SK-N-SH (cell line): ENCODE measurements at regions not wholly inside any gene's neighbourhood (a gene's known extent, or its start where the extent isn't known, plus 50 kb on each side); places are given as distances from the start of the nearest gene placed in this dataset.

Experiments used
- CTCF ChIA-PET: fragments of 300-600, 350-600 bp; formaldehyde crosslinking; extraction: SDS; loops from one replicate; lab custom pipeline; 2021; lab: Yijun Ruan, JAX
- POLR2A ChIA-PET: fragments of 350-600 bp; sonication (Branson Sonifier 250); formaldehyde crosslinking; extraction: SDS; loops from one replicate; lab custom pipeline; 2020; ENCODE audit warnings: antibody characterized with exemption, inconsistent platforms; lab: Yijun Ruan, JAX
- DNase-seq: peaks from one replicate; pipeline ENCODE4 v3.0.0; 2012
- H2AFZ ChIP-seq: fragments of 200-600 bp; sonication (generic); 2 replicates; pipeline ENCODE4 v1.8.1; 2016; ENCODE audit warnings: antibody characterized with exemption, mild to moderate bottlenecking, low read depth
- H3F3A ChIP-seq: fragments of 200-600 bp; sonication (generic); replicated peaks from 2 replicates; pipeline ENCODE3; 2016; ENCODE audit warnings: antibody characterized with exemption, mild to moderate bottlenecking; ENCODE audit not compliant: insufficient read depth
- H3K27ac ChIP-seq, 2 experiments: fragments of 200-500 bp in 1 of 2; fragments of 200-600 bp in 1 of 2; sonication (Bioruptor generic) in 1 of 2; sonication (generic), shearing (Covaris generic) in 1 of 2; 2 replicates each; pipeline versions ENCODE4 v1.5.1 to v1.6.1; 2014 to 2016; ENCODE audit warnings: low read depth in 2 of 2, inconsistent platforms in 1 of 2, low read length in 1 of 2, mild to moderate bottlenecking in 1 of 2, mixed read lengths in 1 of 2
- H3K27me3 ChIP-seq: fragments of 200-600 bp; sonication (generic), shearing (Covaris generic); 2 replicates; pipeline ENCODE4 v1.6.1; 2016; ENCODE audit warnings: mixed run types; ENCODE audit not compliant: insufficient read depth
- H3K36me3 ChIP-seq, 2 experiments: fragments of 200-500 bp in 1 of 2; fragments of 200-600 bp in 1 of 2; sonication (Bioruptor generic) in 1 of 2; sonication (generic) in 1 of 2; replicated peaks in 1 of 2; 2 replicates each; pipeline versions ENCODE3 to v1.5.1; 2014 to 2016; ENCODE audit warnings: low read length in 1 of 2, mild to moderate bottlenecking in 1 of 2; ENCODE audit not compliant: insufficient read depth in 2 of 2, control insufficient read depth in 1 of 2
- H3K4me1 ChIP-seq, 2 experiments: fragments of 200-500 bp in 1 of 2; fragments of 200-600 bp in 1 of 2; sonication (Bioruptor generic) in 1 of 2; sonication (generic), shearing (Covaris generic) in 1 of 2; 2 replicates each; pipeline versions ENCODE4 v1.5.1 to v1.6.1; 2014 to 2016; ENCODE audit warnings: low read depth in 1 of 2, low read length in 1 of 2, mixed run types in 1 of 2; ENCODE audit not compliant: insufficient read depth in 2 of 2, control insufficient read depth in 1 of 2
- H3K4me2 ChIP-seq: fragments of 200-600 bp; sonication (generic), shearing (Covaris generic); 2 replicates; pipeline ENCODE4 v1.6.1; 2017; ENCODE audit warnings: mixed run types
- H3K4me3 ChIP-seq, 2 experiments: fragments of 200-500 bp in 1 of 2; fragments of 200-600 bp in 1 of 2; sonication (Bioruptor generic) in 1 of 2; sonication (generic), shearing (Covaris generic) in 1 of 2; 2 replicates each; pipeline versions ENCODE4 v1.5.1 to v1.8.1; 2014 to 2016; ENCODE audit warnings: low read depth in 2 of 2, inconsistent platforms in 1 of 2, low read length in 1 of 2, mild to moderate bottlenecking in 1 of 2, mixed read lengths in 1 of 2, moderate library complexity in 1 of 2
- H3K79me2 ChIP-seq: fragments of 200-600 bp; sonication (generic); 2 replicates; pipeline ENCODE4 v1.8.1; 2017; ENCODE audit warnings: mild to moderate bottlenecking; ENCODE audit not compliant: insufficient read depth
- H3K9ac ChIP-seq: fragments of 200-600 bp; sonication (generic); 2 replicates; pipeline ENCODE4 v1.6.1; 2017; ENCODE audit warnings: mixed run types
- H3K9me2 ChIP-seq: fragments of 200-600 bp; sonication (generic); 2 replicates; pipeline ENCODE4 v1.6.1; 2017; ENCODE audit warnings: mixed run types
- H3K9me3 ChIP-seq: fragments of 200-600 bp; sonication (generic); 2 replicates; pipeline ENCODE4 v1.6.1; 2017; ENCODE audit warnings: mixed run types, mild to moderate bottlenecking, moderate library complexity
- H4K20me1 ChIP-seq: fragments of 200-600 bp; sonication (generic); 2 replicates; pipeline ENCODE4 v1.6.1; 2017; ENCODE audit warnings: mild to moderate bottlenecking, mixed run types; ENCODE audit not compliant: insufficient read depth
- CHD2 ChIP-seq: fragments of 150-350 bp; IDR thresholded peaks from 2 replicates; pipeline ENCODE4 v1.6.1; 2018; ENCODE audit warnings: low read length; ENCODE audit not compliant: partially characterized antibody
- EZH2phosphoT487 ChIP-seq: fragments of 200-600 bp; sonication (generic); IDR thresholded peaks from 2 replicates; pipeline ENCODE4 v1.6.1; 2017; ENCODE audit warnings: low read depth, mixed run types, mild to moderate bottlenecking, antibody characterized with exemption, moderate library complexity, borderline replicate concordance
- GABPA ChIP-seq: IDR thresholded peaks from 2 replicates; pipeline ENCODE4 v1.4.0; 2012; ENCODE audit warnings: low read depth, mild to moderate bottlenecking
- JUND ChIP-seq: IDR thresholded peaks from 2 replicates; pipeline ENCODE4 v1.4.0; 2012
- MEF2A ChIP-seq: IDR thresholded peaks from 2 replicates; pipeline ENCODE4 v1.4.0; 2012; ENCODE audit warnings: low read depth, borderline replicate concordance
- MXI1 ChIP-seq: IDR thresholded peaks from 2 replicates; pipeline ENCODE4 v1.6.1; 2012; ENCODE audit warnings: mild to moderate bottlenecking, low read depth, low read length, improper control_type of control experiment
- POLR2AphosphoS5 ChIP-seq: IDR thresholded peaks from 2 replicates; pipeline ENCODE4 v1.6.1; 2012; ENCODE audit warnings: low read depth, low read length
- RAD21 ChIP-seq: IDR thresholded peaks from 2 replicates; pipeline ENCODE4 v1.6.1; 2012; ENCODE audit warnings: mild to moderate bottlenecking, low read length
- RCOR1 ChIP-seq: fragments of 150-350 bp; IDR thresholded peaks from 2 replicates; pipeline ENCODE4 v1.6.1; 2017; ENCODE audit warnings: antibody characterized with exemption, low read length
- RFX5 ChIP-seq: IDR thresholded peaks from 2 replicates; pipeline ENCODE4 v1.6.1; 2012; ENCODE audit warnings: mild to moderate bottlenecking, improper control_type of control experiment, low read length
- TAF1 ChIP-seq: IDR thresholded peaks from 2 replicates; pipeline ENCODE4 v1.6.1; 2012; ENCODE audit warnings: low read depth, mild to moderate bottlenecking, low read length, moderate library complexity, borderline replicate concordance
- TCF12 ChIP-seq: IDR thresholded peaks from 2 replicates; pipeline ENCODE4 v1.4.0; 2012
- TEAD4 ChIP-seq: IDR thresholded peaks from 2 replicates; pipeline ENCODE4 v1.4.0; 2012; ENCODE audit warnings: mild to moderate bottlenecking, borderline replicate concordance; ENCODE audit not compliant: insufficient read depth
- YY1 ChIP-seq: IDR thresholded peaks from 2 replicates; pipeline ENCODE4 v1.4.0; 2012; ENCODE audit warnings: low read depth, mild to moderate bottlenecking
- WGBS: methylation state at CpG from one replicate; pipeline ENCODE4 v1.1.6; 2017; ENCODE audit warnings: low lambda C conversion rate; 5-methylcytosine and 5-hydroxymethylcytosine counted together
- TF ChIP-seq, protein P1 (sequence below): IDR thresholded peaks from 2 replicates; pipeline ENCODE4; 2012
- TF ChIP-seq, protein P2 (sequence below): IDR thresholded peaks from 2 replicates; pipeline ENCODE4 v1.6.1; 2012; ENCODE audit warnings: mild to moderate bottlenecking, low read depth, low read length, moderate library complexity
- TF ChIP-seq, protein P3 (sequence below): IDR thresholded peaks from 2 replicates; pipeline ENCODE4 v1.4.0; 2012; ENCODE audit warnings: low read depth, borderline replicate concordance
- TF ChIP-seq, protein P4 (sequence below): IDR thresholded peaks from 2 replicates; pipeline ENCODE4 v1.4.0; 2012; ENCODE audit warnings: low read depth, borderline replicate concordance
- TF ChIP-seq, protein P5 (sequence below): fragments of 200-600 bp; sonication (generic); IDR thresholded peaks from 2 replicates; pipeline ENCODE4 v1.6.1; 2017; ENCODE audit warnings: antibody characterized with exemption, mild to moderate bottlenecking, moderate library complexity
- TF ChIP-seq, protein P6 (sequence below): fragments of 150-350 bp; IDR thresholded peaks from 2 replicates; pipeline ENCODE4 v1.6.1; 2016; ENCODE audit warnings: mild to moderate bottlenecking, low read depth, low read length

DNA sequence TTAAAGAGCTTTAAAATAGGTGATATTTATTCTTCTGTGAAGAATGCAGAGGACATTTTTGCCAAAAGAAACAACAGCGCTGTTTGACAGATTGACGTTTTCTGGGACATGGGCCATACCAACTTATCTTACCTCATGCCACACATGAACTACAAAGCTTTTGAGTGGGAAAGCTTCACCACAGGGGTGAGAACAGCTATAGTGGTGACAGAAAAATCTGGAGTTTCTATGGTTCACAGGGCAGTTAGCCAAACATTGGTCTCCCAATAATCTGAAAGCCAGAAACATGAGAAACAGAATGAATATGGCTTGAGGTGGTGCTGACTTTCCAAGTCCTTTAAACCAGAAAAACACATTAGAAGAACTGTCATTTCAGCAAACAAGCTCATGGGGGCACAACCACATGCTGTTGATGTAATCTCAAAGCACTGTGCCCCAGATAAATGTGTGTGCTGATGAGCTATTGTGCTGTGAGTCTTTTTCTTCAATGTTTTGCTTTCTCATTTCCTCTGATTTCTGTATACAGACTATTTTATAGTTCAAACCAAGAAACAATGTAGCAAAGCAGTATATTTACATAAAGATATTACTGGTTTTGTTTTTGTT lies 905.4 kb downstream of the SLC16A7 start:
- Histone ChIP-seq H3K9ac (no peak overlapping the region), H3K36me3 (no peaks in the 10 kb centered on the region)
- TF ChIP-seq, protein P1, sequence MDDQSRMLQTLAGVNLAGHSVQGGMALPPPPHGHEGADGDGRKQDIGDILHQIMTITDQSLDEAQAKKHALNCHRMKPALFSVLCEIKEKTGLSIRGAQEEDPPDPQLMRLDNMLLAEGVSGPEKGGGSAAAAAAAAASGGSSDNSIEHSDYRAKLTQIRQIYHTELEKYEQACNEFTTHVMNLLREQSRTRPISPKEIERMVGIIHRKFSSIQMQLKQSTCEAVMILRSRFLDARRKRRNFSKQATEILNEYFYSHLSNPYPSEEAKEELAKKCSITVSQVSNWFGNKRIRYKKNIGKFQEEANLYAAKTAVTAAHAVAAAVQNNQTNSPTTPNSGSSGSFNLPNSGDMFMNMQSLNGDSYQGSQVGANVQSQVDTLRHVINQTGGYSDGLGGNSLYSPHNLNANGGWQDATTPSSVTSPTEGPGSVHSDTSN: no peak
- TF ChIP-seq, protein P2, sequence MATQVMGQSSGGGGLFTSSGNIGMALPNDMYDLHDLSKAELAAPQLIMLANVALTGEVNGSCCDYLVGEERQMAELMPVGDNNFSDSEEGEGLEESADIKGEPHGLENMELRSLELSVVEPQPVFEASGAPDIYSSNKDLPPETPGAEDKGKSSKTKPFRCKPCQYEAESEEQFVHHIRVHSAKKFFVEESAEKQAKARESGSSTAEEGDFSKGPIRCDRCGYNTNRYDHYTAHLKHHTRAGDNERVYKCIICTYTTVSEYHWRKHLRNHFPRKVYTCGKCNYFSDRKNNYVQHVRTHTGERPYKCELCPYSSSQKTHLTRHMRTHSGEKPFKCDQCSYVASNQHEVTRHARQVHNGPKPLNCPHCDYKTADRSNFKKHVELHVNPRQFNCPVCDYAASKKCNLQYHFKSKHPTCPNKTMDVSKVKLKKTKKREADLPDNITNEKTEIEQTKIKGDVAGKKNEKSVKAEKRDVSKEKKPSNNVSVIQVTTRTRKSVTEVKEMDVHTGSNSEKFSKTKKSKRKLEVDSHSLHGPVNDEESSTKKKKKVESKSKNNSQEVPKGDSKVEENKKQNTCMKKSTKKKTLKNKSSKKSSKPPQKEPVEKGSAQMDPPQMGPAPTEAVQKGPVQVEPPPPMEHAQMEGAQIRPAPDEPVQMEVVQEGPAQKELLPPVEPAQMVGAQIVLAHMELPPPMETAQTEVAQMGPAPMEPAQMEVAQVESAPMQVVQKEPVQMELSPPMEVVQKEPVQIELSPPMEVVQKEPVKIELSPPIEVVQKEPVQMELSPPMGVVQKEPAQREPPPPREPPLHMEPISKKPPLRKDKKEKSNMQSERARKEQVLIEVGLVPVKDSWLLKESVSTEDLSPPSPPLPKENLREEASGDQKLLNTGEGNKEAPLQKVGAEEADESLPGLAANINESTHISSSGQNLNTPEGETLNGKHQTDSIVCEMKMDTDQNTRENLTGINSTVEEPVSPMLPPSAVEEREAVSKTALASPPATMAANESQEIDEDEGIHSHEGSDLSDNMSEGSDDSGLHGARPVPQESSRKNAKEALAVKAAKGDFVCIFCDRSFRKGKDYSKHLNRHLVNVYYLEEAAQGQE: no peak
- TF ChIP-seq RCOR1: no peak
- no peak for TF ChIP-seq TAF1
- TF ChIP-seq RAD21: no peak
- TF ChIP-seq, protein P3, sequence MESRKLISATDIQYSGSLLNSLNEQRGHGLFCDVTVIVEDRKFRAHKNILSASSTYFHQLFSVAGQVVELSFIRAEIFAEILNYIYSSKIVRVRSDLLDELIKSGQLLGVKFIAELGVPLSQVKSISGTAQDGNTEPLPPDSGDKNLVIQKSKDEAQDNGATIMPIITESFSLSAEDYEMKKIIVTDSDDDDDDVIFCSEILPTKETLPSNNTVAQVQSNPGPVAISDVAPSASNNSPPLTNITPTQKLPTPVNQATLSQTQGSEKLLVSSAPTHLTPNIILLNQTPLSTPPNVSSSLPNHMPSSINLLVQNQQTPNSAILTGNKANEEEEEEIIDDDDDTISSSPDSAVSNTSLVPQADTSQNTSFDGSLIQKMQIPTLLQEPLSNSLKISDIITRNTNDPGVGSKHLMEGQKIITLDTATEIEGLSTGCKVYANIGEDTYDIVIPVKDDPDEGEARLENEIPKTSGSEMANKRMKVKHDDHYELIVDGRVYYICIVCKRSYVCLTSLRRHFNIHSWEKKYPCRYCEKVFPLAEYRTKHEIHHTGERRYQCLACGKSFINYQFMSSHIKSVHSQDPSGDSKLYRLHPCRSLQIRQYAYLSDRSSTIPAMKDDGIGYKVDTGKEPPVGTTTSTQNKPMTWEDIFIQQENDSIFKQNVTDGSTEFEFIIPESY: no peak
- no peak for TF ChIP-seq MEF2A
- no peak for TF ChIP-seq CHD2
- TF ChIP-seq, protein P4, sequence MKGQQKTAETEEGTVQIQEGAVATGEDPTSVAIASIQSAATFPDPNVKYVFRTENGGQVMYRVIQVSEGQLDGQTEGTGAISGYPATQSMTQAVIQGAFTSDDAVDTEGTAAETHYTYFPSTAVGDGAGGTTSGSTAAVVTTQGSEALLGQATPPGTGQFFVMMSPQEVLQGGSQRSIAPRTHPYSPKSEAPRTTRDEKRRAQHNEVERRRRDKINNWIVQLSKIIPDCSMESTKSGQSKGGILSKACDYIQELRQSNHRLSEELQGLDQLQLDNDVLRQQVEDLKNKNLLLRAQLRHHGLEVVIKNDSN: no peak
- no peak for TF ChIP-seq TCF12
- TF ChIP-seq, protein P5, sequence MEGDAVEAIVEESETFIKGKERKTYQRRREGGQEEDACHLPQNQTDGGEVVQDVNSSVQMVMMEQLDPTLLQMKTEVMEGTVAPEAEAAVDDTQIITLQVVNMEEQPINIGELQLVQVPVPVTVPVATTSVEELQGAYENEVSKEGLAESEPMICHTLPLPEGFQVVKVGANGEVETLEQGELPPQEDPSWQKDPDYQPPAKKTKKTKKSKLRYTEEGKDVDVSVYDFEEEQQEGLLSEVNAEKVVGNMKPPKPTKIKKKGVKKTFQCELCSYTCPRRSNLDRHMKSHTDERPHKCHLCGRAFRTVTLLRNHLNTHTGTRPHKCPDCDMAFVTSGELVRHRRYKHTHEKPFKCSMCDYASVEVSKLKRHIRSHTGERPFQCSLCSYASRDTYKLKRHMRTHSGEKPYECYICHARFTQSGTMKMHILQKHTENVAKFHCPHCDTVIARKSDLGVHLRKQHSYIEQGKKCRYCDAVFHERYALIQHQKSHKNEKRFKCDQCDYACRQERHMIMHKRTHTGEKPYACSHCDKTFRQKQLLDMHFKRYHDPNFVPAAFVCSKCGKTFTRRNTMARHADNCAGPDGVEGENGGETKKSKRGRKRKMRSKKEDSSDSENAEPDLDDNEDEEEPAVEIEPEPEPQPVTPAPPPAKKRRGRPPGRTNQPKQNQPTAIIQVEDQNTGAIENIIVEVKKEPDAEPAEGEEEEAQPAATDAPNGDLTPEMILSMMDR: no peak
- TF ChIP-seq TEAD4: no peak
- TF ChIP-seq EZH2phosphoT487: no peak
- TF ChIP-seq RFX5: no peak
- TF ChIP-seq, protein P6, sequence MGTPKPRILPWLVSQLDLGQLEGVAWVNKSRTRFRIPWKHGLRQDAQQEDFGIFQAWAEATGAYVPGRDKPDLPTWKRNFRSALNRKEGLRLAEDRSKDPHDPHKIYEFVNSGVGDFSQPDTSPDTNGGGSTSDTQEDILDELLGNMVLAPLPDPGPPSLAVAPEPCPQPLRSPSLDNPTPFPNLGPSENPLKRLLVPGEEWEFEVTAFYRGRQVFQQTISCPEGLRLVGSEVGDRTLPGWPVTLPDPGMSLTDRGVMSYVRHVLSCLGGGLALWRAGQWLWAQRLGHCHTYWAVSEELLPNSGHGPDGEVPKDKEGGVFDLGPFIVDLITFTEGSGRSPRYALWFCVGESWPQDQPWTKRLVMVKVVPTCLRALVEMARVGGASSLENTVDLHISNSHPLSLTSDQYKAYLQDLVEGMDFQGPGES: no peak
- TF ChIP-seq MXI1: no peak
- no peak for TF ChIP-seq POLR2AphosphoS5
- no peak for TF ChIP-seq YY1
- TF ChIP-seq JUND: no peak
- TF ChIP-seq GABPA: no peak
- TF ChIP-seq, all 33 proteins: peak for 0
- DNase-seq: no peak
- 40% methylated on average over 2 of the region's 2 CpGs for WGBS
- H3K9me3 ChIP-seq: no peaks in the 10 kb centered on the region
- H3K4me3 ChIP-seq: no peak overlapping the region
- ChIA-PET POLR2A (no interaction called here), CTCF (no interaction called here)
- H2AFZ ChIP-seq: no peak overlapping the region
- H3K9me2 ChIP-seq: 0 out of 2 replicates have a peak, but pooled peaks cover 3% of the 10 kb centered on the region
- no peak overlapping the region for H3K4me2 ChIP-seq
- no peaks in the 10 kb centered on the region for H3K27me3 ChIP-seq
- H3K79me2 ChIP-seq: no peaks in the 10 kb centered on the region
- H3K4me1 ChIP-seq: no peaks in the 10 kb centered on the region
- no peaks in the 10 kb centered on the region for H4K20me1 ChIP-seq
- no peak overlapping the region for H3K27ac ChIP-seq
- no peaks in the 10 kb centered on the region for H3F3A ChIP-seq
